ENCODE measurements at regions not wholly inside any gene's neighbourhood (a gene's known extent, or its start where the extent isn't known, plus 50 kb on each side); places are given as distances from the start of the nearest gene placed in this dataset.

- TF ChIP-seq CTCF (conservative IDR thresholded peaks at IDR 0.05 in 1 of 2, IDR thresholded peaks at IDR 0.05 in 1 of 2; ENCODE audit: extremely low read depth in 1 of 2, insufficient read depth in 1 of 2, low read depth in 1 of 2, low read length in 2 of 2), result no peak
- no peak for TF ChIP-seq EZH2 (IDR thresholded peaks at IDR 0.05; ENCODE audit: borderline replicate concordance, low read length)
These were observed 77.7 kb downstream of the ANKRD60 start for GRCh38 chr20:58150772-58151171.
